ENCODE measurements at regions not wholly inside any gene's neighbourhood (a gene's known extent, or its start where the extent isn't known, plus 50 kb on each side); places are given as distances from the start of the nearest gene placed in this dataset.

GRCh38 chr13:34867590-34867989 lies 74.5 kb upstream of the NBEA start:
- no peak for TF ChIP-seq CTCF (IDR thresholded peaks at IDR 0.05)
- TF ChIP-seq POLR2A (IDR thresholded peaks at IDR 0.05), result no peak
